H1 (cell line): ENCODE measurements at regions not wholly inside any gene's neighbourhood (a gene's known extent, or its start where the extent isn't known, plus 50 kb on each side); places are given as distances from the start of the nearest gene placed in this dataset.

ENCODE experiments used
- BCL11A ChIP-seq, 2 experiments: IDR thresholded peaks; one replicate each; pipeline ENCODE4 v1.6.1; 2011; ENCODE audit warnings: low read depth in 2 of 2, low read length in 2 of 2, mild to moderate bottlenecking in 2 of 2
- CBX5 ChIP-seq: fragments of 300-800, 300-1000 bp; sonication (generic); IDR thresholded peaks from 2 replicates; pipeline ENCODE4 v1.7.1; 2016; ENCODE audit warnings: antibody characterized with exemption, low read length, low read depth
- EZH2 ChIP-seq: fragments of 200-600 bp; sonication (generic); IDR thresholded peaks from 2 replicates; pipeline ENCODE4 v1.7.1; 2012; ENCODE audit warnings: low read depth, mild to moderate bottlenecking, moderate library complexity, low read length, inconsistent platforms; ENCODE audit not compliant: severe bottlenecking
- JUN ChIP-seq: IDR thresholded peaks from 2 replicates; pipeline ENCODE4 v1.6.1; 2011; ENCODE audit warnings: low read depth, mild to moderate bottlenecking, improper control_type of control experiment, low read length
- SIRT6 ChIP-seq: IDR thresholded peaks from one replicate; pipeline ENCODE4 v1.7.1; 2012; ENCODE audit warnings: low read length, inconsistent platforms
- SP2 ChIP-seq: IDR thresholded peaks from 2 replicates; pipeline ENCODE4 v1.6.1; 2012; ENCODE audit warnings: mild to moderate bottlenecking, low read length, inconsistent platforms
- TBP ChIP-seq: IDR thresholded peaks from 2 replicates; pipeline ENCODE4 v1.6.1; 2011; ENCODE audit warnings: low read depth, low read length, improper control_type of control experiment
- YY1 ChIP-seq: IDR thresholded peaks from 2 replicates; pipeline ENCODE4 v1.6.1; 2011; ENCODE audit warnings: low read depth, mild to moderate bottlenecking, low read length
- TF ChIP-seq, protein P1 (sequence below): fragments of 300-600 bp; sonication (generic); IDR thresholded peaks from 2 replicates; pipeline ENCODE4 v1.7.1; 2012; ENCODE audit warnings: low read length, moderate library complexity, mild to moderate bottlenecking, inconsistent platforms; ENCODE audit not compliant: insufficient replicate concordance

DNA sequence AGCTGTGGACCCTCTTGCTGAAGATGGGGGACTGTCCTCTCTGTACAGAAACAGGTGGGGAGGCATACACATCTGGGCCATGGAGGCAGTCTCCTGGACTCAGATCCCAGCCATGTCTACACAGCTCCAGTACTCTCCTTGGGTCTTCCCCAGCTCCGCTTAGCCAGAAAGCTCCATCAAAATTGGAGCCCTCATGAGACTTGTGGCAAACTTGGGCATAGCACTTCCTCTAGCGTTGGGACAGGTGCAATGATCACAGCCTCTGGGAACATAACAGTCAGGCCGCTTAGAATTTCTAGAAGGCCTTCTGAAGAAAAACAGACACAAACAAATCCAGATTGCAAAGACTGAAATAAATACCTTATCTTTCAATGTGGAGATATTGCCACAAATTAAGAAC lies 634.3 kb upstream of the GOLIM4 start (continued):
- TF ChIP-seq, protein P1, sequence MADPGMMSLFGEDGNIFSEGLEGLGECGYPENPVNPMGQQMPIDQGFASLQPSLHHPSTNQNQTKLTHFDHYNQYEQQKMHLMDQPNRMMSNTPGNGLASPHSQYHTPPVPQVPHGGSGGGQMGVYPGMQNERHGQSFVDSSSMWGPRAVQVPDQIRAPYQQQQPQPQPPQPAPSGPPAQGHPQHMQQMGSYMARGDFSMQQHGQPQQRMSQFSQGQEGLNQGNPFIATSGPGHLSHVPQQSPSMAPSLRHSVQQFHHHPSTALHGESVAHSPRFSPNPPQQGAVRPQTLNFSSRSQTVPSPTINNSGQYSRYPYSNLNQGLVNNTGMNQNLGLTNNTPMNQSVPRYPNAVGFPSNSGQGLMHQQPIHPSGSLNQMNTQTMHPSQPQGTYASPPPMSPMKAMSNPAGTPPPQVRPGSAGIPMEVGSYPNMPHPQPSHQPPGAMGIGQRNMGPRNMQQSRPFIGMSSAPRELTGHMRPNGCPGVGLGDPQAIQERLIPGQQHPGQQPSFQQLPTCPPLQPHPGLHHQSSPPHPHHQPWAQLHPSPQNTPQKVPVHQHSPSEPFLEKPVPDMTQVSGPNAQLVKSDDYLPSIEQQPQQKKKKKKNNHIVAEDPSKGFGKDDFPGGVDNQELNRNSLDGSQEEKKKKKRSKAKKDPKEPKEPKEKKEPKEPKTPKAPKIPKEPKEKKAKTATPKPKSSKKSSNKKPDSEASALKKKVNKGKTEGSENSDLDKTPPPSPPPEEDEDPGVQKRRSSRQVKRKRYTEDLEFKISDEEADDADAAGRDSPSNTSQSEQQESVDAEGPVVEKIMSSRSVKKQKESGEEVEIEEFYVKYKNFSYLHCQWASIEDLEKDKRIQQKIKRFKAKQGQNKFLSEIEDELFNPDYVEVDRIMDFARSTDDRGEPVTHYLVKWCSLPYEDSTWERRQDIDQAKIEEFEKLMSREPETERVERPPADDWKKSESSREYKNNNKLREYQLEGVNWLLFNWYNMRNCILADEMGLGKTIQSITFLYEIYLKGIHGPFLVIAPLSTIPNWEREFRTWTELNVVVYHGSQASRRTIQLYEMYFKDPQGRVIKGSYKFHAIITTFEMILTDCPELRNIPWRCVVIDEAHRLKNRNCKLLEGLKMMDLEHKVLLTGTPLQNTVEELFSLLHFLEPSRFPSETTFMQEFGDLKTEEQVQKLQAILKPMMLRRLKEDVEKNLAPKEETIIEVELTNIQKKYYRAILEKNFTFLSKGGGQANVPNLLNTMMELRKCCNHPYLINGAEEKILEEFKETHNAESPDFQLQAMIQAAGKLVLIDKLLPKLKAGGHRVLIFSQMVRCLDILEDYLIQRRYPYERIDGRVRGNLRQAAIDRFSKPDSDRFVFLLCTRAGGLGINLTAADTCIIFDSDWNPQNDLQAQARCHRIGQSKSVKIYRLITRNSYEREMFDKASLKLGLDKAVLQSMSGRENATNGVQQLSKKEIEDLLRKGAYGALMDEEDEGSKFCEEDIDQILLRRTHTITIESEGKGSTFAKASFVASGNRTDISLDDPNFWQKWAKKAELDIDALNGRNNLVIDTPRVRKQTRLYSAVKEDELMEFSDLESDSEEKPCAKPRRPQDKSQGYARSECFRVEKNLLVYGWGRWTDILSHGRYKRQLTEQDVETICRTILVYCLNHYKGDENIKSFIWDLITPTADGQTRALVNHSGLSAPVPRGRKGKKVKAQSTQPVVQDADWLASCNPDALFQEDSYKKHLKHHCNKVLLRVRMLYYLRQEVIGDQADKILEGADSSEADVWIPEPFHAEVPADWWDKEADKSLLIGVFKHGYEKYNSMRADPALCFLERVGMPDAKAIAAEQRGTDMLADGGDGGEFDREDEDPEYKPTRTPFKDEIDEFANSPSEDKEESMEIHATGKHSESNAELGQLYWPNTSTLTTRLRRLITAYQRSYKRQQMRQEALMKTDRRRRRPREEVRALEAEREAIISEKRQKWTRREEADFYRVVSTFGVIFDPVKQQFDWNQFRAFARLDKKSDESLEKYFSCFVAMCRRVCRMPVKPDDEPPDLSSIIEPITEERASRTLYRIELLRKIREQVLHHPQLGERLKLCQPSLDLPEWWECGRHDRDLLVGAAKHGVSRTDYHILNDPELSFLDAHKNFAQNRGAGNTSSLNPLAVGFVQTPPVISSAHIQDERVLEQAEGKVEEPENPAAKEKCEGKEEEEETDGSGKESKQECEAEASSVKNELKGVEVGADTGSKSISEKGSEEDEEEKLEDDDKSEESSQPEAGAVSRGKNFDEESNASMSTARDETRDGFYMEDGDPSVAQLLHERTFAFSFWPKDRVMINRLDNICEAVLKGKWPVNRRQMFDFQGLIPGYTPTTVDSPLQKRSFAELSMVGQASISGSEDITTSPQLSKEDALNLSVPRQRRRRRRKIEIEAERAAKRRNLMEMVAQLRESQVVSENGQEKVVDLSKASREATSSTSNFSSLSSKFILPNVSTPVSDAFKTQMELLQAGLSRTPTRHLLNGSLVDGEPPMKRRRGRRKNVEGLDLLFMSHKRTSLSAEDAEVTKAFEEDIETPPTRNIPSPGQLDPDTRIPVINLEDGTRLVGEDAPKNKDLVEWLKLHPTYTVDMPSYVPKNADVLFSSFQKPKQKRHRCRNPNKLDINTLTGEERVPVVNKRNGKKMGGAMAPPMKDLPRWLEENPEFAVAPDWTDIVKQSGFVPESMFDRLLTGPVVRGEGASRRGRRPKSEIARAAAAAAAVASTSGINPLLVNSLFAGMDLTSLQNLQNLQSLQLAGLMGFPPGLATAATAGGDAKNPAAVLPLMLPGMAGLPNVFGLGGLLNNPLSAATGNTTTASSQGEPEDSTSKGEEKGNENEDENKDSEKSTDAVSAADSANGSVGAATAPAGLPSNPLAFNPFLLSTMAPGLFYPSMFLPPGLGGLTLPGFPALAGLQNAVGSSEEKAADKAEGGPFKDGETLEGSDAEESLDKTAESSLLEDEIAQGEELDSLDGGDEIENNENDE: no peak
- TF ChIP-seq YY1 (no peak), TBP (no peak), SIRT6 (no peak), BCL11A (IDR thresholded peaks at IDR 0.05; ENCODE audit: low read depth in 2 of 2, low read length in 2 of 2) (no peak), SP2 (no peak), CBX5 (no peak), JUN (no peak), EZH2 (no peak)
